GM21515 (cell line): ENCODE measurements at regions not wholly inside any gene's neighbourhood (a gene's known extent, or its start where the extent isn't known, plus 50 kb on each side); places are given as distances from the start of the nearest gene placed in this dataset.
"Not testable (repeated sequence)": the region's sequence is repeated elsewhere in the genome, so short reads cannot be mapped to it uniquely, and the experiment has no call there.

ENCODE experiments used
- ATAC-seq: cut with Tn5 transposase; IDR thresholded peaks from one replicate; pipeline ENCODE4 v1.9.1; 2021; ENCODE audit not compliant: unreplicated experiment

GRCh38 chr12:42741771-42742510 lies 152.4 kb upstream of the PRICKLE1 start:
- ATAC-seq, result no peak

GRCh38 chr12:42741091-42741490 lies 151.5 kb upstream of the PRICKLE1 start:
- no peak for ATAC-seq

- ATAC-seq, result no peak
These were observed 147.9 kb upstream of the PRICKLE1 start for GRCh38 chr12:42737398-42737797.

GRCh38 chr12:42735861-42736361 lies 146.4 kb upstream of the PRICKLE1 start:
- no peak for ATAC-seq

GRCh38 chr12:42733911-42734310 lies 144.4 kb upstream of the PRICKLE1 start:
- no peak for ATAC-seq

- no peak for ATAC-seq
These were observed 143.4 kb upstream of the PRICKLE1 start for GRCh38 chr12:42732908-42733411.

- ATAC-seq, result no peak
These were observed 140.7 kb upstream of the PRICKLE1 start for GRCh38 chr12:42730291-42730690.

GRCh38 chr12:42729535-42729900 lies 140.0 kb upstream of the PRICKLE1 start:
- ATAC-seq, result no peak

- ATAC-seq, result no peak
These were observed 139.4 kb upstream of the PRICKLE1 start for GRCh38 chr12:42728770-42729534.

- no peak for ATAC-seq
These were observed 138.7 kb upstream of the PRICKLE1 start for GRCh38 chr12:42728287-42728686.

GRCh38 chr12:42725809-42726208 lies 136.3 kb upstream of the PRICKLE1 start:
- no peak for ATAC-seq

GRCh38 chr12:42716491-42716891 lies 126.9 kb upstream of the PRICKLE1 start:
- no peak for ATAC-seq

- not testable (repeated sequence) for ATAC-seq
These were observed 124.0 kb upstream of the PRICKLE1 start for GRCh38 chr12:42713566-42713965.

GRCh38 chr12:42708374-42708773 lies 118.8 kb upstream of the PRICKLE1 start:
- ATAC-seq, result not testable (repeated sequence)

- no peak for ATAC-seq
These were observed 118.0 kb upstream of the PRICKLE1 start for GRCh38 chr12:42707312-42708226.

- no peak for ATAC-seq
These were observed 116.8 kb upstream of the PRICKLE1 start for GRCh38 chr12:42706321-42706720.

GRCh38 chr12:42705863-42706262 lies 116.3 kb upstream of the PRICKLE1 start:
- no peak for ATAC-seq

- no peak for ATAC-seq
These were observed 115.4 kb upstream of the PRICKLE1 start for GRCh38 chr12:42704810-42705401.

GRCh38 chr12:42704340-42704739 lies 114.8 kb upstream of the PRICKLE1 start:
- no peak for ATAC-seq

GRCh38 chr12:42701084-42701483 lies 111.5 kb upstream of the PRICKLE1 start:
- ATAC-seq, result no peak

GRCh38 chr12:42698213-42698612 lies 108.7 kb upstream of the PRICKLE1 start:
- ATAC-seq, result no peak
